ENCODE measurements at regions not wholly inside any gene's neighbourhood (a gene's known extent, or its start where the extent isn't known, plus 50 kb on each side); places are given as distances from the start of the nearest gene placed in this dataset.

GRCh38 chr5:153421676-153422075 is 68.8 kb upstream of the GRIA1 start:
- TF ChIP-seq, protein P1, sequence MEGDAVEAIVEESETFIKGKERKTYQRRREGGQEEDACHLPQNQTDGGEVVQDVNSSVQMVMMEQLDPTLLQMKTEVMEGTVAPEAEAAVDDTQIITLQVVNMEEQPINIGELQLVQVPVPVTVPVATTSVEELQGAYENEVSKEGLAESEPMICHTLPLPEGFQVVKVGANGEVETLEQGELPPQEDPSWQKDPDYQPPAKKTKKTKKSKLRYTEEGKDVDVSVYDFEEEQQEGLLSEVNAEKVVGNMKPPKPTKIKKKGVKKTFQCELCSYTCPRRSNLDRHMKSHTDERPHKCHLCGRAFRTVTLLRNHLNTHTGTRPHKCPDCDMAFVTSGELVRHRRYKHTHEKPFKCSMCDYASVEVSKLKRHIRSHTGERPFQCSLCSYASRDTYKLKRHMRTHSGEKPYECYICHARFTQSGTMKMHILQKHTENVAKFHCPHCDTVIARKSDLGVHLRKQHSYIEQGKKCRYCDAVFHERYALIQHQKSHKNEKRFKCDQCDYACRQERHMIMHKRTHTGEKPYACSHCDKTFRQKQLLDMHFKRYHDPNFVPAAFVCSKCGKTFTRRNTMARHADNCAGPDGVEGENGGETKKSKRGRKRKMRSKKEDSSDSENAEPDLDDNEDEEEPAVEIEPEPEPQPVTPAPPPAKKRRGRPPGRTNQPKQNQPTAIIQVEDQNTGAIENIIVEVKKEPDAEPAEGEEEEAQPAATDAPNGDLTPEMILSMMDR (IDR thresholded peaks at IDR 0.05), result no peak
- TF ChIP-seq EP300 (IDR thresholded peaks at IDR 0.05) (no peak), POLR2AphosphoS5 (IDR thresholded peaks at IDR 0.05) (no peak)

Measured in upper lobe of left lung (tissue), 4 donors.